Ascending aorta (tissue), 2 donors: ENCODE measurements at regions not wholly inside any gene's neighbourhood (a gene's known extent, or its start where the extent isn't known, plus 50 kb on each side); places are given as distances from the start of the nearest gene placed in this dataset.
A peak's percentile ranks its signal among the peaks of the same experiment; 100 is the strongest.

Source experiments
- DNase-seq, 2 donors: peaks; one replicate each; pipeline ENCODE4 v3.0.0-alpha.2; 2019; ENCODE audit warnings: low spot score in 2 of 2
- H3K27ac ChIP-seq, 2 donors: fragments of 200-600 bp; sonication (generic); one replicate each; pipeline ENCODE4 v1.5.1; 2016 to 2017; ENCODE audit warnings: mild to moderate bottlenecking in 1 of 2
- H3K27me3 ChIP-seq: fragments of 200-600 bp; sonication (generic); one replicate; pipeline ENCODE4 v1.5.1; 2017
- H3K36me3 ChIP-seq, 2 donors: fragments of 200-600 bp; sonication (generic); one replicate each; pipeline ENCODE4 v1.5.1; 2016
- H3K4me1 ChIP-seq, 2 donors: fragments of 200-600 bp; sonication (generic); one replicate each; pipeline ENCODE4 v1.5.1; 2016 to 2017; ENCODE audit warnings: mild to moderate bottlenecking in 1 of 2
- H3K4me3 ChIP-seq, 2 donors: fragments of 200-600 bp; sonication (generic); one replicate each; pipeline ENCODE4 v1.5.1; 2016 to 2017; ENCODE audit warnings: mild to moderate bottlenecking in 1 of 2
- H3K9me3 ChIP-seq, 2 donors: fragments of 200-600 bp; sonication (generic); one replicate each; pipeline ENCODE4 v1.5.1; 2016
- intact Hi-C: fragments of 100-400 bp; cut with DNase I; formaldehyde crosslinking; loops from one replicate; pipeline ENCODE4 v1.15.1; 2023
- TF ChIP-seq, protein P1 (sequence below), 3 experiments: fragments of 200-600 bp in 2 of 3; fragments of 450-650 bp in 1 of 3; sonication (generic) in 2 of 3; IDR thresholded peaks; one replicate each; pipeline ENCODE4 v1.5.1; 2016 to 2019; ENCODE audit warnings: antibody characterized with exemption in 3 of 3, mild to moderate bottlenecking in 1 of 3, moderate library complexity in 1 of 3

DNA sequence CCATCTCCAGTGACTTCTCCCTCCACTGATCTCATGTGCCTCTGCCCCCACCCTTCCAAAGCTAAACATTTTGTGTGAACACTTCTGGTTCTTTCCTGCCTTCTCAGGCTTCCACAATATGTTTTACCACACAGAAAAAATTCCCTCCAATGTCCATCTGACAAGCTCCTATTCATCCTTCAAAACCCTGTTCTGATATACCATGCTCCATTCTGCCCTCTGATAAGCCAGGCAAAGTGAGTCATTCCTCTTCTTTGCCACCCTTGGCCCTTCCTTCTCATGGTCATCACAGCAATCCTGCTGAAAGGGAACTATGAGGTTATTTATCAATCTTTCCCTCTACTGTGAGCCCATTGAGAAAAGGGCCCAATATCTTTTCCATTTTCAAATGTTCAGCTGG is 97.6 kb downstream of the BARX1 start:
- H3K9me3 ChIP-seq = no peaks in the 10 kb centered on the region
- TF ChIP-seq, protein P1, sequence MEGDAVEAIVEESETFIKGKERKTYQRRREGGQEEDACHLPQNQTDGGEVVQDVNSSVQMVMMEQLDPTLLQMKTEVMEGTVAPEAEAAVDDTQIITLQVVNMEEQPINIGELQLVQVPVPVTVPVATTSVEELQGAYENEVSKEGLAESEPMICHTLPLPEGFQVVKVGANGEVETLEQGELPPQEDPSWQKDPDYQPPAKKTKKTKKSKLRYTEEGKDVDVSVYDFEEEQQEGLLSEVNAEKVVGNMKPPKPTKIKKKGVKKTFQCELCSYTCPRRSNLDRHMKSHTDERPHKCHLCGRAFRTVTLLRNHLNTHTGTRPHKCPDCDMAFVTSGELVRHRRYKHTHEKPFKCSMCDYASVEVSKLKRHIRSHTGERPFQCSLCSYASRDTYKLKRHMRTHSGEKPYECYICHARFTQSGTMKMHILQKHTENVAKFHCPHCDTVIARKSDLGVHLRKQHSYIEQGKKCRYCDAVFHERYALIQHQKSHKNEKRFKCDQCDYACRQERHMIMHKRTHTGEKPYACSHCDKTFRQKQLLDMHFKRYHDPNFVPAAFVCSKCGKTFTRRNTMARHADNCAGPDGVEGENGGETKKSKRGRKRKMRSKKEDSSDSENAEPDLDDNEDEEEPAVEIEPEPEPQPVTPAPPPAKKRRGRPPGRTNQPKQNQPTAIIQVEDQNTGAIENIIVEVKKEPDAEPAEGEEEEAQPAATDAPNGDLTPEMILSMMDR (IDR thresholded peaks at IDR 0.05) = no peak
- H3K36me3 ChIP-seq = no peaks in the 10 kb centered on the region
- no peaks in the 10 kb centered on the region for H3K4me1 ChIP-seq
- intact Hi-C loops = no loop called here
- no peak overlapping the region for H3K27ac ChIP-seq
- no peak overlapping the region for H3K4me3 ChIP-seq
- no peaks in the 10 kb centered on the region for H3K27me3 ChIP-seq
- DNase-seq = no peak

DNA sequence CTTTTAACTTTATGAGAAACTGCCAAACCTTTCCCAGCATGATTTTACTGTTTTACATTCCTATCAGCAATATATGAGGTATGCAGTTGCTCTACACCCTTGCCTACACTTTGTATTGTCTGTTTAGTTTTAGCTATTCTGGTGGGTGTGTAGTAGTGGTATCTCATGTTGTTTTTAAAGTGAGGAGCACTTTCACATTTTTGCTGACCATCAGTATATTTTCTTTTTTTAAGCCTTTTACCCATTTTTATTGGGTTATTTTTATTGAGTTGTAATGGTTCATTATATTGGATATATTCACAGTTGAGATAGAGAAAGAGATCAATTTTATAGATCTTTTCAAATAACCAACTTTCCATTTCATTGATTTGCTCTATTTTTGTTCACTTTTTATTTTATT is 102.4 kb downstream of the BARX1 start:
- no peaks in the 10 kb centered on the region for H3K4me1 ChIP-seq
- H3K27me3 ChIP-seq = no peaks in the 10 kb centered on the region
- H3K9me3 ChIP-seq = no peaks in the 10 kb centered on the region
- TF ChIP-seq, protein P1 (IDR thresholded peaks at IDR 0.05) = no peak
- H3K36me3 ChIP-seq = no peaks in the 10 kb centered on the region
- H3K27ac ChIP-seq = no peak overlapping the region
- DNase-seq = no peak
- H3K4me3 ChIP-seq = no peak overlapping the region
- intact Hi-C loops = no loop called here

DNA sequence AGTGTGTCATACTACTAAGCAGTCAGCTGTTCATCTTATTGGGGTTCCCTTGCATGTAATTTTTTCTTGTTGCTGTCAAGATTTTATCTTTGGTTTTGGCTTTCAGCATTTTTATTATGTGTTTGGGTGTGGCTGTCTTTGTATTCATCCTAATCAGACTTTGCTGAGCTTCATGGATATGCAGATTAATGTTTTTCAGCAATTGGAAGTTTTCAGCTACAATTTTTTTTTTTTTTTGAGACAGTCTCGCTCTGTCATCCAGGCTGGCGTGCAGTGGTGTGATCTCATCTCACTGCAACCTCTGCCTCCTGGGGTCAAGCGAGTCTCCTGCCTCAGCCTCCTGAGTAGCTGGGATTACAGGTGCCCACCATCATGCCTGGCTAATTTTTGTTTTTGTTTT is 108.8 kb downstream of the BARX1 start:
- TF ChIP-seq, protein P1 (IDR thresholded peaks at IDR 0.05) = no peak
- H3K4me3 ChIP-seq = no peak overlapping the region
- H3K4me1 ChIP-seq = no peaks in the 10 kb centered on the region
- no peak for DNase-seq
- no peaks in the 10 kb centered on the region for H3K36me3 ChIP-seq
- H3K27me3 ChIP-seq = no peaks in the 10 kb centered on the region
- intact Hi-C loops = no loop called here
- H3K9me3 ChIP-seq = no peaks in the 10 kb centered on the region
- H3K27ac ChIP-seq = no peak overlapping the region

DNA sequence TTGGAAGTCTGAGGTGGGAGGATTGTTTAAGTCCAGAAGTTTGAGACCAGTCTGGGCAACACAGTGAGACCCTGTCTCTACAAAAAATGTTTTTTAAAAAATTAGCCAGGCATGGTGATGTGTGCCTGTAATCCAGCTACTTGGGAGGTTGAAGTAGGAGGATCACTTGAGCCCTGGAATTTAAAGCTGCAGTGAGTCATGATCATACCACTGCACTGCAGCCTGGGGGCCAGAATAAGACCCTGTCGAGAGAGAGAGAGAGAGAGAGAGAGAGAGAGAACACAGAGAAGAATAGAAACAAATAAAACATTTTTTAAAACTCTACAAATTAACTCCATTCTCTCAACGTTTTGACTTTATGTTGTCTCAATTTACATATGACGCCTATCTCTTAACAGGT is 111.8 kb downstream of the BARX1 start:
- H3K4me3 ChIP-seq = no peak overlapping the region
- no peaks in the 10 kb centered on the region for H3K36me3 ChIP-seq
- no peaks in the 10 kb centered on the region for H3K9me3 ChIP-seq
- TF ChIP-seq, protein P1 (IDR thresholded peaks at IDR 0.05) = no peak
- no peak for DNase-seq
- no peaks in the 10 kb centered on the region for H3K27me3 ChIP-seq
- H3K27ac ChIP-seq = no peak overlapping the region
- H3K4me1 ChIP-seq = no peaks in the 10 kb centered on the region
- intact Hi-C loops = no loop called here

DNA sequence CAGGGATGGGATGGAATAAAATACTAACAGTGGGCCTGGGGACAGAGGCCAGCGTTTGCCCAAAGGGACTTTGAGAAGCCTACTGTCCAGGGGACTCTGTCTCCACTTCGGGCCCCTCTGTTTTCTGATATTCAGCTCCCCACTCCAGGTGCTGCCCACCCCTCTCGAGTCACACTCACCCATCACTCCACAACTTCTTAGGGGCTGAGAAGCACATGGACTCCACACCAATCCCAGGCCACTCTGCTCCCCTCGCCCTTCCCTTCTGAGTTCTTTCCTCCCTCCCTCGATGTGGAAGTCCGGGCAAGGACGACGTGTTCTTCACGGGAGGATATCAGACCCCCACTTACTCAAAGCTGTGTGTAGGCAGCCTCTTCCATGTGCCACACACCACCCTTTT is 124.5 kb downstream of the BARX1 start:
- no peak for DNase-seq
- H3K36me3 ChIP-seq = no peaks in the 10 kb centered on the region
- H3K27ac ChIP-seq = no peak overlapping the region
- H3K4me3 ChIP-seq = no peak overlapping the region
- H3K9me3 ChIP-seq = peaks cover 0 to 13% of the 10 kb centered on the region in 2 donors
- intact Hi-C loops = no loop called here
- H3K27me3 ChIP-seq = no peaks in the 10 kb centered on the region
- TF ChIP-seq, protein P1 (IDR thresholded peaks at IDR 0.05) = no peak
- no peaks in the 10 kb centered on the region for H3K4me1 ChIP-seq

DNA sequence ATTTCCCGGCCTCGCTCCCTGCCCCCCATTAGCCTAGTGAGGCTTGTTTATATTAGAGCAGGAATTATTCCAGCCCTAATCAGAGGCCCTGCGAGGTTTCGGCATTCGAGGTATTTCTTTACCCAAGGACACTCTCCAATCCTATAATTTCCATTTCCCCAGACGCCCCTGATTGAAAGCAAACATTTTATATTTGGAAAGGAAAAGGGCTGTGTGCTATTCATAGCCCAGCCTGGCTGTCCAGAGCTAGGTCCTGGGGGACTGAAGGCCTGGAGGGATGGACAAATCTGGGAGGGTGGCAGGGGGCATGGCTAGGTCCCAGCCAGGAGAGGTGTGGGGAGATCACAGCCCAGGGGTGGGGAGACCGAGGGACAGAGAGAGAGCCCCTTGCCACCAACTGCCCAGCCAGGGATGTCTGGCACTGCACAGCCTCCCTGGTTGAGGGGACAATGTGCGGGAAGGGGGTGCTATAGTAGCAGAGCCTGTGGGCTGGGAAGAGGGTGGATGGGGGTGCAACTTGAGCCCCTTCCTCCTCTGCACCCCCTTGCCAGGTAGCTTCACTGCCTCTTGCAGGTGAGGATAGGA is 125.1 kb downstream of the BARX1 start:
- intact Hi-C loops = no loop called here
- H3K36me3 ChIP-seq = no peaks in the 10 kb centered on the region
- H3K4me3 ChIP-seq = no peak overlapping the region
- no peaks in the 10 kb centered on the region for H3K27me3 ChIP-seq
- no peaks in the 10 kb centered on the region for H3K4me1 ChIP-seq
- no peak for DNase-seq
- peaks cover 0 to 8% of the 10 kb centered on the region in 2 donors for H3K9me3 ChIP-seq
- TF ChIP-seq, protein P1 (IDR thresholded peaks at IDR 0.05) = no peak
- peak overlapping the region in 1 of 2 donors; percentile 2 for H3K27ac ChIP-seq
